Ishikawa (cell line): ENCODE measurements at regions not wholly inside any gene's neighbourhood (a gene's known extent, or its start where the extent isn't known, plus 50 kb on each side); places are given as distances from the start of the nearest gene placed in this dataset.

ENCODE experiments used
- CEBPB ChIP-seq: IDR thresholded peaks from 2 replicates; pipeline ENCODE4 v1.6.1; 2012
- CREB1 ChIP-seq: IDR thresholded peaks from 2 replicates; pipeline ENCODE4 v1.6.1; 2012; ENCODE audit warnings: low read depth
- EGR1 ChIP-seq: IDR thresholded peaks from 2 replicates; pipeline ENCODE4 v1.6.1; 2012
- EP300 ChIP-seq: IDR thresholded peaks from 2 replicates; pipeline ENCODE4 v1.6.1; 2012; ENCODE audit warnings: borderline replicate concordance
- FOXM1 ChIP-seq: IDR thresholded peaks from 2 replicates; pipeline ENCODE4 v1.6.1; 2012; ENCODE audit warnings: low read depth, borderline replicate concordance
- NFIC ChIP-seq: IDR thresholded peaks from 2 replicates; pipeline ENCODE4 v1.6.1; 2012
- RAD21 ChIP-seq: IDR thresholded peaks from 2 replicates; pipeline ENCODE4 v1.6.1; 2012; ENCODE audit warnings: low read depth
- REST ChIP-seq: IDR thresholded peaks from 2 replicates; pipeline ENCODE4 v1.6.1; 2012; ENCODE audit warnings: low read depth, mild to moderate bottlenecking
- TAF1 ChIP-seq: IDR thresholded peaks from 2 replicates; pipeline ENCODE4 v1.6.1; 2012; ENCODE audit warnings: low read depth, mild to moderate bottlenecking
- TCF12 ChIP-seq: IDR thresholded peaks from 2 replicates; pipeline ENCODE4 v1.6.1; 2012; ENCODE audit warnings: low read depth
- TEAD4 ChIP-seq: IDR thresholded peaks from 2 replicates; pipeline ENCODE4 v1.6.1; 2012
- USF1 ChIP-seq: IDR thresholded peaks from 2 replicates; pipeline ENCODE4 v1.6.1; 2012
- YY1 ChIP-seq: IDR thresholded peaks from 2 replicates; pipeline ENCODE4 v1.6.1; 2012; ENCODE audit warnings: low read depth
- ZBTB7A ChIP-seq: IDR thresholded peaks from 2 replicates; pipeline ENCODE4 v1.6.1; 2012; ENCODE audit warnings: low read depth
- TF ChIP-seq, protein P1 (sequence below): IDR thresholded peaks from 2 replicates; pipeline ENCODE4 v1.6.1; 2012

- TF ChIP-seq, protein P1, sequence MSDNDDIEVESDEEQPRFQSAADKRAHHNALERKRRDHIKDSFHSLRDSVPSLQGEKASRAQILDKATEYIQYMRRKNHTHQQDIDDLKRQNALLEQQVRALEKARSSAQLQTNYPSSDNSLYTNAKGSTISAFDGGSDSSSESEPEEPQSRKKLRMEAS = no peak
- TF ChIP-seq FOXM1 (no peak), TEAD4 (no peak), CEBPB (no peak), YY1 (no peak)
Measured at GRCh38 chr10:128546651-128547165, 420.5 kb upstream of the MKI67 start.

DNA sequence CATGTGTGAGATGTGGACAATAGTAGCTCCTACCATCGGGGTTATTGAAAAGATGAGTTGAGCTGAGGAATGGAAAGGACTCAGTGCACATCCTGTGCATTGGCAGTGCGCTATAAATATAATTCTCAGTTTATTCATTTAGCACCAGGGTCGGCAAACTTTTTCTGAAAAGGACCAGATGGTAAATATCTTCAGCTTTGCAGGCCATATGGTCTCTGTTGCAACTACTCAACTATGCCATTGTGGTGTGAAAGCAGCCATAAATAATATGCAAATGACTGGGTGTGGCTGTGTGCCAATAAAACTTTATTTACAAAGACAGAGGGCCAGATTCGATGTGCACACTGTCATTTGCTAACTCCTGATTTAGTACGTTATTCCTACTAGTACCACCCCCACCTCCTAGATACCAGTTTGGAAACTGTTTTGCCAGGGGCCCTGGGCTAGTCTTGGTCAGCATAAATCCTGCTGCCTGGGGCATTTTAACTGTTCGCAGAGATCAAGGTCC, 422.9 kb upstream of the MKI67 start:
- TF ChIP-seq TEAD4 (no peak), FOXM1 (no peak), CEBPB (no peak), RAD21 (no peak), CREB1 (no peak), REST (no peak), EP300 (no peak), TAF1 (no peak), YY1 (no peak), NFIC (no peak), TCF12 (no peak), EGR1 (no peak), ZBTB7A (no peak)
- TF ChIP-seq, protein P1 = no peak

- TF ChIP-seq NFIC = no peak
- no peak for TF ChIP-seq CREB1
- TF ChIP-seq TCF12 = no peak
- no peak for TF ChIP-seq RAD21
- TF ChIP-seq YY1 = no peak
- no peak for TF ChIP-seq CEBPB
- no peak for TF ChIP-seq TAF1
- TF ChIP-seq EGR1 = no peak
- TF ChIP-seq, protein P1 = no peak
- no peak for TF ChIP-seq ZBTB7A
- TF ChIP-seq REST = no peak
- TF ChIP-seq EP300 = no peak
- TF ChIP-seq FOXM1 = no peak
- TF ChIP-seq TEAD4 = no peak
- no peak for TF ChIP-seq USF1
Measured at GRCh38 chr10:128550045-128550444, 423.8 kb upstream of the MKI67 start.

- TF ChIP-seq NFIC = no peak
- no peak for TF ChIP-seq USF1
- no peak for TF ChIP-seq EGR1
- no peak for TF ChIP-seq RAD21
- no peak for TF ChIP-seq TEAD4
- TF ChIP-seq YY1 = no peak
- TF ChIP-seq REST = no peak
- TF ChIP-seq, protein P1 = no peak
- no peak for TF ChIP-seq CREB1
Measured at GRCh38 chr10:128551475-128551874, 425.3 kb upstream of the MKI67 start.
